Astrocyte (in vitro differentiated cells and primary cell): ENCODE measurements at regions not wholly inside any gene's neighbourhood (a gene's known extent, or its start where the extent isn't known, plus 50 kb on each side); places are given as distances from the start of the nearest gene placed in this dataset.

Experiments
- DNase-seq: peaks from one replicate; pipeline ENCODE4 v3.0.0-alpha.2; 2010; ENCODE audit warnings: low read depth
- FAIRE-seq: peaks from 2 replicates; lab custom pipeline; 2011; peaks lifted over from hg19 to GRCh38; lab: Jason Lieb, UNC
- H2AFZ ChIP-seq: 2 replicates; pipeline ENCODE4 v1.6.0; 2012; ENCODE audit warnings: low read depth, low read length, inconsistent platforms
- H3K27ac ChIP-seq: 2 replicates; pipeline ENCODE4 v1.5.1; 2011; ENCODE audit warnings: low read depth, low read length, inconsistent platforms
- H3K27me3 ChIP-seq: 2 replicates; pipeline ENCODE4 v1.6.0; 2011; ENCODE audit warnings: low read length, inconsistent platforms; ENCODE audit not compliant: insufficient read depth
- H3K36me3 ChIP-seq: 2 replicates; pipeline ENCODE4 v1.5.1; 2011; ENCODE audit warnings: low read length, inconsistent platforms; ENCODE audit not compliant: insufficient read depth
- H3K4me1 ChIP-seq: 2 replicates; pipeline ENCODE4 v1.5.1; 2011; ENCODE audit warnings: low read length, inconsistent platforms; ENCODE audit not compliant: insufficient read depth
- H3K4me2 ChIP-seq: 2 replicates; pipeline ENCODE4 v1.6.0; 2012; ENCODE audit warnings: low read length, inconsistent platforms
- H3K4me3 ChIP-seq: 2 replicates; pipeline ENCODE4 v1.5.1; 2011; ENCODE audit warnings: low read depth, mild to moderate bottlenecking, low read length, inconsistent platforms; ENCODE audit not compliant: insufficient read depth
- H3K79me2 ChIP-seq: 2 replicates; pipeline ENCODE4 v1.6.0; 2012; ENCODE audit warnings: mild to moderate bottlenecking, low read length, inconsistent platforms; ENCODE audit not compliant: insufficient read depth
- H3K9ac ChIP-seq: 2 replicates; pipeline ENCODE4 v1.6.0; 2012; ENCODE audit warnings: mild to moderate bottlenecking, low read length, inconsistent platforms
- H3K9me3 ChIP-seq: 2 replicates; pipeline ENCODE4 v1.5.1; 2012; ENCODE audit warnings: low read depth, mild to moderate bottlenecking, low read length, inconsistent platforms; ENCODE audit not compliant: insufficient read depth
- H4K20me1 ChIP-seq: 2 replicates; pipeline ENCODE4 v1.6.0; 2012; ENCODE audit warnings: low read length, inconsistent platforms; ENCODE audit not compliant: insufficient read depth
- H3K27ac Mint-ChIP-seq: one replicate; pipeline ENCODE4 v1.8.0; 2021; ENCODE audit warnings: mild to moderate bottlenecking, mixed read lengths; ENCODE audit not compliant: unreplicated experiment
- H3K27me3 Mint-ChIP-seq: one replicate; pipeline ENCODE4 v1.8.0; 2021; ENCODE audit warnings: low read depth, mixed read lengths; ENCODE audit not compliant: unreplicated experiment
- H3K36me3 Mint-ChIP-seq: one replicate; pipeline ENCODE4 v1.8.0; 2021; ENCODE audit warnings: low read depth, mixed read lengths; ENCODE audit not compliant: unreplicated experiment
- H3K4me1 Mint-ChIP-seq: one replicate; pipeline ENCODE4 v1.8.0; 2021; ENCODE audit warnings: low read depth, mixed read lengths; ENCODE audit not compliant: unreplicated experiment
- H3K4me3 Mint-ChIP-seq: one replicate; pipeline ENCODE4 v1.8.0; 2021; ENCODE audit warnings: mild to moderate bottlenecking, moderate library complexity, mixed read lengths; ENCODE audit not compliant: unreplicated experiment
- H3K9me3 Mint-ChIP-seq: one replicate; pipeline ENCODE4 v1.8.0; 2021; ENCODE audit warnings: mild to moderate bottlenecking, mixed read lengths; ENCODE audit not compliant: unreplicated experiment
- EZH2 ChIP-seq: IDR thresholded peaks from 2 replicates; pipeline ENCODE4 v1.6.1; 2012; ENCODE audit warnings: mild to moderate bottlenecking, low read length, inconsistent platforms; ENCODE audit not compliant: insufficient read depth
- TF ChIP-seq, protein P1 (sequence below): IDR thresholded peaks from 2 replicates; pipeline ENCODE4 v1.5.1; 2011; ENCODE audit warnings: low read depth, mild to moderate bottlenecking, inconsistent platforms, low read length, moderate library complexity; ENCODE audit not compliant: insufficient read depth

DNA sequence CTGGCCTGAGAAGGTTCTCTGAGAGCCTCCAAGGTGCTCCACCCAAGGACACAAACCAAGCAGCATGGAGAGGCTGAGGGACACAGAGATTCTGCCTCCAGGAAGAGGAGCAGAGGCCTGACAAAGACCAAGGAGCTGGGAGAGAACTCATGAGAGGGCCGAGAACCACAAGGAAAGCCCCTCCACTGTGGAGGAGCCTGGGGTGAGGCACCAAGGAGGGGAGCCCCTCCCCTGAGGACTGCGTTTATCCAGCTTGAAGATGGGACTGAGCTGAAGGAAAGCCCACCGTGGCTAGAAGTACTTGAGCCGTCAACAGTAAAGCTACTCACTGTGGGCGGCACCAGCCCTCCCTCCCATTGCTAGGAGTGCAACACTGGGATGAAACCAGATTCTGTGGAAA is 63.1 kb upstream of the MEF2A start:
- no peaks in the 10 kb centered on the region for H3K79me2 ChIP-seq
- H4K20me1 ChIP-seq = no peaks in the 10 kb centered on the region
- H3K27ac ChIP-seq = no peak overlapping the region
- TF ChIP-seq EZH2 = no peak
- TF ChIP-seq, protein P1, sequence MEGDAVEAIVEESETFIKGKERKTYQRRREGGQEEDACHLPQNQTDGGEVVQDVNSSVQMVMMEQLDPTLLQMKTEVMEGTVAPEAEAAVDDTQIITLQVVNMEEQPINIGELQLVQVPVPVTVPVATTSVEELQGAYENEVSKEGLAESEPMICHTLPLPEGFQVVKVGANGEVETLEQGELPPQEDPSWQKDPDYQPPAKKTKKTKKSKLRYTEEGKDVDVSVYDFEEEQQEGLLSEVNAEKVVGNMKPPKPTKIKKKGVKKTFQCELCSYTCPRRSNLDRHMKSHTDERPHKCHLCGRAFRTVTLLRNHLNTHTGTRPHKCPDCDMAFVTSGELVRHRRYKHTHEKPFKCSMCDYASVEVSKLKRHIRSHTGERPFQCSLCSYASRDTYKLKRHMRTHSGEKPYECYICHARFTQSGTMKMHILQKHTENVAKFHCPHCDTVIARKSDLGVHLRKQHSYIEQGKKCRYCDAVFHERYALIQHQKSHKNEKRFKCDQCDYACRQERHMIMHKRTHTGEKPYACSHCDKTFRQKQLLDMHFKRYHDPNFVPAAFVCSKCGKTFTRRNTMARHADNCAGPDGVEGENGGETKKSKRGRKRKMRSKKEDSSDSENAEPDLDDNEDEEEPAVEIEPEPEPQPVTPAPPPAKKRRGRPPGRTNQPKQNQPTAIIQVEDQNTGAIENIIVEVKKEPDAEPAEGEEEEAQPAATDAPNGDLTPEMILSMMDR = no peak
- no peak overlapping the region for H2AFZ ChIP-seq
- DNase-seq (no peak), FAIRE-seq (no peak)
- Mint-ChIP-seq H3K9me3 (peaks cover 14% of the 10 kb centered on the region), H3K4me1 (peaks cover under 1% of the 10 kb centered on the region), H3K27ac (no peak overlapping the region), H3K4me3 (no peak overlapping the region), H3K27me3 (peaks cover 26% of the 10 kb centered on the region), H3K36me3 (peaks cover 2% of the 10 kb centered on the region)
- H3K36me3 ChIP-seq = no peaks in the 10 kb centered on the region
- no peak overlapping the region for H3K4me3 ChIP-seq
- H3K4me1 ChIP-seq = peaks cover 12% of the 10 kb centered on the region
- H3K9me3 ChIP-seq = no peaks in the 10 kb centered on the region
- no peak overlapping the region for H3K4me2 ChIP-seq
- no peak overlapping the region for H3K9ac ChIP-seq
- peaks cover 2% of the 10 kb centered on the region for H3K27me3 ChIP-seq

DNA sequence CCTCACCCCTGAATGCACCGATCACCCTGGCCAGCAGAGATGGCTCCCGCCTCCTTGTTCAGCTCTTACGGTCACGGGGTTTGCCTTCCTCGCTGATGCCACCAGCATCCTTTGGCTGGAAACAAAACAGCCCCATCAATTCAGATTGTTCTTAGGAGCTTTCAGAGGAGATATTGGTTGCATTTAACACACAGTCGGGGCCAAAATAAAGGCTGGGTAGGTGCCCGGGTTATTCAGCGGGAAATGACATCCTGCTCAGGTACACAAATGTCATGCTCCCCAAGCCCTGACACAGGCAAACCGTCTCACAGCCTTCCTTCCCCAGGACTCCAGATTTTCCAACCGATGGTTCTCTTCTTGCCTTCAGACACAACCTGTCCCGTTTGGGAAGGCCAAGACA is 62.4 kb upstream of the MEF2A start:
- Histone ChIP-seq H3K27ac (no peak overlapping the region), H3K4me1 (peaks cover 19% of the 10 kb centered on the region), H3K79me2 (no peaks in the 10 kb centered on the region), H3K4me3 (no peak overlapping the region), H3K9ac (no peak overlapping the region), H3K27me3 (peaks cover 2% of the 10 kb centered on the region), H3K4me2 (no peak overlapping the region), H2AFZ (no peak overlapping the region), H3K9me3 (no peaks in the 10 kb centered on the region), H3K36me3 (no peaks in the 10 kb centered on the region), H4K20me1 (no peaks in the 10 kb centered on the region)
- no peak overlapping the region for H3K4me3 Mint-ChIP-seq
- no peak for DNase-seq
- peaks cover under 1% of the 10 kb centered on the region for H3K36me3 Mint-ChIP-seq
- H3K9me3 Mint-ChIP-seq = peaks cover 7% of the 10 kb centered on the region
- FAIRE-seq = no peak
- no peak for TF ChIP-seq EZH2
- TF ChIP-seq, protein P1 = no peak
- peaks cover 22% of the 10 kb centered on the region for H3K27me3 Mint-ChIP-seq
- H3K27ac Mint-ChIP-seq = no peak overlapping the region
- peaks cover 4% of the 10 kb centered on the region for H3K4me1 Mint-ChIP-seq

DNA sequence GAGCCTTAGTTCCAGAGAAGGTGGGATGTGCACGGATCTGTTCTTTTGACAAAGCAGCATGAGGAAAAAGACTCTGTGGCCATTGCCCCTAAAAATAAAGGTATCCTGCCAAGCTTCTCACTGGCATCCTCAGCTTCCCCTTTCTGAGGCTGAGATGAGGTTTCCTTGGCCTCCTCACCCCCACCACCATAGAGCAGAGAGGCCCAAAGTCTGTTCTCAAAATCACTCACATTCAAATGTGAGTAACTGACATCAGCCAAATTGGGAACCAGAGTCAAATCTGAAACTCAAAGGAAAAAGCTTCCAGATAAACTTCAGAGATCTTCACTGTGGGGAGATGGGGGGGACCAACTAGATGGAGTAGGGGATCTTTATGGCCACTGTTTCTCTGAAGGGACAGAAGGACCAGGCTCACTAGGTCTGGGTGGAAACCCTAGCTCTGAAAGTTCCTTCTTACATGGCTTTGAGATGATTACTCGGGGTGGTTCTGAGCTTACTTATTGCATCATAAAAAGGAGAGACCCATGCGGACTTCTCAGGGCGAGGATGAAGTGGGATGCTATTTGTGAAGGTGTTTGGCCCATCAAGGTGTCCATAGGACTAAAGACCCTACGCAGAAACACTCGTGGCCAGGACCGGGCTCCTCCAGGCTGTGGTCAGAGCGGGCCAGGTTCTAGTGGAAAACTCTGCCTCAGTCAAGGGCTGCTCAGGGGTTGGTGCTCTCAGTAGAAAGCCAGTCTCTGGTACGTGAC is 61.5 kb upstream of the MEF2A start:
- Histone ChIP-seq H3K9ac (no peak overlapping the region), H2AFZ (no peak overlapping the region), H3K4me1 (peaks cover 19% of the 10 kb centered on the region), H3K79me2 (no peaks in the 10 kb centered on the region), H3K27ac (no peak overlapping the region), H3K27me3 (peaks cover 2% of the 10 kb centered on the region), H3K9me3 (no peaks in the 10 kb centered on the region), H4K20me1 (no peaks in the 10 kb centered on the region), H3K36me3 (no peaks in the 10 kb centered on the region), H3K4me3 (no peak overlapping the region), H3K4me2 (no peak overlapping the region)
- Mint-ChIP-seq H3K27ac (no peak overlapping the region), H3K27me3 (peaks cover 21% of the 10 kb centered on the region), H3K4me1 (peaks cover 4% of the 10 kb centered on the region), H3K36me3 (no peaks in the 10 kb centered on the region), H3K9me3 (peaks cover 3% of the 10 kb centered on the region), H3K4me3 (no peak overlapping the region)
- TF ChIP-seq EZH2 = no peak
- TF ChIP-seq, protein P1 = no peak
- DNase-seq (no peak), FAIRE-seq (no peak)
